ENCODE measurements at regions not wholly inside any gene's neighbourhood (a gene's known extent, or its start where the extent isn't known, plus 50 kb on each side); places are given as distances from the start of the nearest gene placed in this dataset.

- no peaks in the 10 kb centered on the region for H3K36me3 Mint-ChIP-seq
- WGBS (ENCODE audit: insufficient coverage), result 89% methylated on average over 3 of the region's 3 CpGs
- intact Hi-C loops (cut with micrococcal nuclease), result no loop called here
These were observed 115.3 kb upstream of the BEND4 start for GRCh38 chr4:42267724-42268123.

GRCh38 chr4:42268824-42269223 is 116.4 kb upstream of the BEND4 start:
- H3K36me3 Mint-ChIP-seq, result no peaks in the 10 kb centered on the region

More at GRCh38 chr4:42267724-42268123, 115.3 kb upstream of the BEND4 start:
- H3K4me1 ChIP-seq (ENCODE audit: control insufficient read depth, insufficient read depth, low read length), result no peaks in the 10 kb centered on the region
- Mint-ChIP-seq H3K9me3 (no peaks in the 10 kb centered on the region), H3K4me1 (no peaks in the 10 kb centered on the region), H3K27ac (no peak overlapping the region), H3K27me3 (ENCODE audit: low read depth in 2 of 2) (peaks cover 0 to 4% of the 10 kb centered on the region in 2 donors), H3K4me3 (no peak overlapping the region)
- TF ChIP-seq CTCF (IDR thresholded peaks at IDR 0.05), result no peak
- no peak overlapping the region for H3K4me3 ChIP-seq (ENCODE audit: low read length)
- H3K9me3 ChIP-seq (ENCODE audit: control insufficient read depth, insufficient read depth, low read length), result no peaks in the 10 kb centered on the region
- no peaks in the 10 kb centered on the region for H3K27me3 ChIP-seq (ENCODE audit: control insufficient read depth, insufficient read depth, low read length)
- no peak for ATAC-seq
- no peak for DNase-seq
- H3K27ac ChIP-seq (ENCODE audit: low read length), result no peak overlapping the region
- no peaks in the 10 kb centered on the region for H3K36me3 ChIP-seq (ENCODE audit: control insufficient read depth, insufficient read depth, low read length)

GRCh38 chr4:42271096-42271495 is 118.6 kb upstream of the BEND4 start:
- Histone ChIP-seq H3K9me3 (ENCODE audit: control insufficient read depth, insufficient read depth, low read length) (no peaks in the 10 kb centered on the region), H3K4me1 (ENCODE audit: control insufficient read depth, insufficient read depth, low read length) (no peaks in the 10 kb centered on the region), H3K4me3 (ENCODE audit: low read length) (no peak overlapping the region), H3K27me3 (ENCODE audit: control insufficient read depth, insufficient read depth, low read length) (no peaks in the 10 kb centered on the region), H3K36me3 (ENCODE audit: control insufficient read depth, insufficient read depth, low read length) (no peaks in the 10 kb centered on the region), H3K27ac (ENCODE audit: low read length) (no peak overlapping the region)
- no peaks in the 10 kb centered on the region for H3K9me3 Mint-ChIP-seq
- 97% methylated on average over 3 of the region's 3 CpGs for WGBS (ENCODE audit: insufficient coverage)
- no peak for DNase-seq
- no peak for TF ChIP-seq CTCF (IDR thresholded peaks at IDR 0.05)
- H3K4me3 Mint-ChIP-seq, result no peak overlapping the region
- H3K27me3 Mint-ChIP-seq (ENCODE audit: low read depth in 2 of 2), result peaks cover 0 to 7% of the 10 kb centered on the region in 2 donors
- no peaks in the 10 kb centered on the region for H3K36me3 Mint-ChIP-seq
- no peaks in the 10 kb centered on the region for H3K4me1 Mint-ChIP-seq
- intact Hi-C loops (cut with micrococcal nuclease), result no loop called here
- no peak for ATAC-seq
- no peak overlapping the region for H3K27ac Mint-ChIP-seq

More at GRCh38 chr4:42268824-42269223, 116.4 kb upstream of the BEND4 start:
- Histone ChIP-seq H3K4me3 (ENCODE audit: low read length) (no peak overlapping the region), H3K36me3 (ENCODE audit: control insufficient read depth, insufficient read depth, low read length) (no peaks in the 10 kb centered on the region), H3K27me3 (ENCODE audit: control insufficient read depth, insufficient read depth, low read length) (no peaks in the 10 kb centered on the region), H3K27ac (ENCODE audit: low read length) (no peak overlapping the region), H3K4me1 (ENCODE audit: control insufficient read depth, insufficient read depth, low read length) (no peaks in the 10 kb centered on the region), H3K9me3 (ENCODE audit: control insufficient read depth, insufficient read depth, low read length) (no peaks in the 10 kb centered on the region)
- H3K27me3 Mint-ChIP-seq (ENCODE audit: low read depth in 2 of 2), result peaks cover 0 to 7% of the 10 kb centered on the region in 2 donors
- no peak for ATAC-seq
- TF ChIP-seq CTCF (IDR thresholded peaks at IDR 0.05), result no peak
- H3K4me3 Mint-ChIP-seq, result no peak overlapping the region
- intact Hi-C loops (cut with micrococcal nuclease), result no loop called here
- no peaks in the 10 kb centered on the region for H3K4me1 Mint-ChIP-seq
- no peaks in the 10 kb centered on the region for H3K9me3 Mint-ChIP-seq
- WGBS (ENCODE audit: insufficient coverage), result 98% methylated on average over 2 of the region's 2 CpGs
- H3K27ac Mint-ChIP-seq, result no peak overlapping the region
- no peak for DNase-seq

GRCh38 chr4:42277291-42277690 is 120.0 kb upstream of the SHISA3 start:
- ATAC-seq (no peak), DNase-seq (no peak)
- H3K9me3 Mint-ChIP-seq, result no peaks in the 10 kb centered on the region
- peaks cover 0 to 12% of the 10 kb centered on the region in 2 donors for H3K27me3 Mint-ChIP-seq (ENCODE audit: low read depth in 2 of 2)
- no peaks in the 10 kb centered on the region for H3K36me3 ChIP-seq (ENCODE audit: control insufficient read depth, insufficient read depth, low read length)
- peaks cover 6 to 11% of the 10 kb centered on the region in 2 donors for H3K4me1 Mint-ChIP-seq
- no peak for TF ChIP-seq CTCF (IDR thresholded peaks at IDR 0.05)
- no peaks in the 10 kb centered on the region for H3K27me3 ChIP-seq (ENCODE audit: control insufficient read depth, insufficient read depth, low read length)
- no peak overlapping the region for H3K27ac ChIP-seq (ENCODE audit: low read length)
- H3K4me1 ChIP-seq (ENCODE audit: control insufficient read depth, insufficient read depth, low read length), result peaks cover 7% of the 10 kb centered on the region
- H3K4me3 ChIP-seq (ENCODE audit: low read length), result no peak overlapping the region
- H3K4me3 Mint-ChIP-seq, result no peak overlapping the region
- H3K36me3 Mint-ChIP-seq, result no peaks in the 10 kb centered on the region
- no peak overlapping the region for H3K27ac Mint-ChIP-seq
- no peaks in the 10 kb centered on the region for H3K9me3 ChIP-seq (ENCODE audit: control insufficient read depth, insufficient read depth, low read length)
- intact Hi-C loops (cut with micrococcal nuclease), result no loop called here
- 56% methylated on average over 1 of the region's 2 CpGs for WGBS (ENCODE audit: insufficient coverage)

Data from natural killer cell (primary cell).